Lower leg skin (tissue), 3 donors: ENCODE measurements at regions not wholly inside any gene's neighbourhood (a gene's known extent, or its start where the extent isn't known, plus 50 kb on each side); places are given as distances from the start of the nearest gene placed in this dataset.

Source experiments
- POLR2A ChIP-seq, 2 donors: fragments of 450-650 bp; IDR thresholded peaks; one replicate each; pipeline ENCODE4 v1.6.1; 2016 to 2017; ENCODE audit warnings: antibody characterized with exemption in 2 of 2, mild to moderate bottlenecking in 1 of 2, moderate library complexity in 1 of 2
- TF ChIP-seq, protein P1 (sequence below), 3 donors: fragments of 450-650 bp; IDR thresholded peaks; one replicate each; pipeline ENCODE4 v1.5.1; 2016; ENCODE audit warnings: antibody characterized with exemption in 3 of 3, mild to moderate bottlenecking in 3 of 3, moderate library complexity in 2 of 3

GRCh38 chr3:72050048-72050632 is 265.2 kb upstream of the PROK2 start:
- TF ChIP-seq, protein P1, sequence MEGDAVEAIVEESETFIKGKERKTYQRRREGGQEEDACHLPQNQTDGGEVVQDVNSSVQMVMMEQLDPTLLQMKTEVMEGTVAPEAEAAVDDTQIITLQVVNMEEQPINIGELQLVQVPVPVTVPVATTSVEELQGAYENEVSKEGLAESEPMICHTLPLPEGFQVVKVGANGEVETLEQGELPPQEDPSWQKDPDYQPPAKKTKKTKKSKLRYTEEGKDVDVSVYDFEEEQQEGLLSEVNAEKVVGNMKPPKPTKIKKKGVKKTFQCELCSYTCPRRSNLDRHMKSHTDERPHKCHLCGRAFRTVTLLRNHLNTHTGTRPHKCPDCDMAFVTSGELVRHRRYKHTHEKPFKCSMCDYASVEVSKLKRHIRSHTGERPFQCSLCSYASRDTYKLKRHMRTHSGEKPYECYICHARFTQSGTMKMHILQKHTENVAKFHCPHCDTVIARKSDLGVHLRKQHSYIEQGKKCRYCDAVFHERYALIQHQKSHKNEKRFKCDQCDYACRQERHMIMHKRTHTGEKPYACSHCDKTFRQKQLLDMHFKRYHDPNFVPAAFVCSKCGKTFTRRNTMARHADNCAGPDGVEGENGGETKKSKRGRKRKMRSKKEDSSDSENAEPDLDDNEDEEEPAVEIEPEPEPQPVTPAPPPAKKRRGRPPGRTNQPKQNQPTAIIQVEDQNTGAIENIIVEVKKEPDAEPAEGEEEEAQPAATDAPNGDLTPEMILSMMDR (IDR thresholded peaks at IDR 0.05): no peak
- no peak for TF ChIP-seq POLR2A (IDR thresholded peaks at IDR 0.05)
